Smooth muscle cell (in vitro differentiated cells): ENCODE measurements at regions not wholly inside any gene's neighbourhood (a gene's known extent, or its start where the extent isn't known, plus 50 kb on each side); places are given as distances from the start of the nearest gene placed in this dataset.

Source experiments
- DNase-seq: peaks from one replicate; lab custom pipeline; 2025; ENCODE audit not compliant: unreplicated experiment; lab: John Stamatoyannopoulos, UW
- H2AFZ ChIP-seq: fragments of 200-600 bp; sonication (generic); 2 replicates; pipeline ENCODE4 v1.6.0; 2016; ENCODE audit warnings: antibody characterized with exemption, low read depth, mild to moderate bottlenecking
- H3F3A ChIP-seq: fragments of 200-600 bp; sonication (generic); 2 replicates; pipeline ENCODE4 v1.6.0; 2017; ENCODE audit warnings: antibody characterized with exemption, low read depth
- H3K27ac ChIP-seq: fragments of 200-600 bp; sonication (generic); 2 replicates; pipeline ENCODE4 v1.5.1; 2016; ENCODE audit warnings: low read depth, mild to moderate bottlenecking
- H3K27me3 ChIP-seq: fragments of 200-600 bp; sonication (generic); 2 replicates; pipeline ENCODE4 v1.6.1; 2016; ENCODE audit warnings: low read depth, mild to moderate bottlenecking
- H3K36me3 ChIP-seq: fragments of 200-600 bp; sonication (generic); 2 replicates; pipeline ENCODE4 v1.5.1; 2016; ENCODE audit warnings: low read depth
- H3K4me1 ChIP-seq: fragments of 200-600 bp; sonication (generic); 2 replicates; pipeline ENCODE4 v1.5.1; 2016; ENCODE audit warnings: low read depth
- H3K4me2 ChIP-seq: fragments of 200-600 bp; sonication (generic); 2 replicates; pipeline ENCODE4 v1.6.0; 2016; ENCODE audit warnings: mild to moderate bottlenecking
- H3K4me3 ChIP-seq: fragments of 200-600 bp; sonication (generic); 2 replicates; pipeline ENCODE4 v1.5.1; 2016; ENCODE audit warnings: mild to moderate bottlenecking
- H3K79me2 ChIP-seq: fragments of 200-600 bp; sonication (generic); 2 replicates; pipeline ENCODE4 v1.6.0; 2016; ENCODE audit warnings: low read depth, mild to moderate bottlenecking
- H3K9ac ChIP-seq: fragments of 200-600 bp; sonication (generic); 2 replicates; pipeline ENCODE4 v1.6.0; 2016; ENCODE audit warnings: low read depth
- H3K9me3 ChIP-seq: fragments of 200-600 bp; sonication (generic); replicated peaks from 2 replicates; pipeline ENCODE4 v1.5.1; 2016; ENCODE audit warnings: low read depth
- H4K20me1 ChIP-seq: fragments of 200-600 bp; sonication (generic); 2 replicates; pipeline ENCODE4 v1.6.0; 2016; ENCODE audit warnings: low read depth
- WGBS: methylation state at CpG from one replicate; pipeline ENCODE4 v1.1.7; 2016; ENCODE audit warnings: low lambda C conversion rate; 5-methylcytosine and 5-hydroxymethylcytosine counted together
- TF ChIP-seq, protein P1 (sequence below): fragments of 200-600 bp; sonication (generic); IDR thresholded peaks from 2 replicates; pipeline ENCODE4 v1.5.1; 2017; ENCODE audit warnings: borderline replicate concordance, mild to moderate bottlenecking, antibody characterized with exemption; ENCODE audit not compliant: insufficient read depth, poor library complexity, severe bottlenecking

DNA sequence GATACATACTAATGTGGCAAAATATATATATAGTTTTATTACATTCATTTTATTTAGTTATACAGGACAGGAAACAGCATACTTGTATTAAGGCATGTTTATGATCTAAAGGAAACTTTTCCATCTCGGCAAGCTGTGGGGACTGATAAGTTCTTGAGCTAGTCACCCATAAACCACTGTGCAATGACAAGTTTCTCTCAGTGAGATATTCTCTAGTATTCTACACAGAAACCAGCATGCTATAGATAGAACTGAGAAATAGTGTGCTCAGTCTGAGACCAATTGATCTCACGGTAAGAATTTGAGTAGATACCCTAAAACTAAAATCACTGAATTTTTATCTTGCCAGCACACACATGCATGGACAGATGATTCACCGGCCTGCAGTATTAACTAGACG lies 717.6 kb upstream of the NOVA1 start:
- no peak for DNase-seq
- TF ChIP-seq, protein P1, sequence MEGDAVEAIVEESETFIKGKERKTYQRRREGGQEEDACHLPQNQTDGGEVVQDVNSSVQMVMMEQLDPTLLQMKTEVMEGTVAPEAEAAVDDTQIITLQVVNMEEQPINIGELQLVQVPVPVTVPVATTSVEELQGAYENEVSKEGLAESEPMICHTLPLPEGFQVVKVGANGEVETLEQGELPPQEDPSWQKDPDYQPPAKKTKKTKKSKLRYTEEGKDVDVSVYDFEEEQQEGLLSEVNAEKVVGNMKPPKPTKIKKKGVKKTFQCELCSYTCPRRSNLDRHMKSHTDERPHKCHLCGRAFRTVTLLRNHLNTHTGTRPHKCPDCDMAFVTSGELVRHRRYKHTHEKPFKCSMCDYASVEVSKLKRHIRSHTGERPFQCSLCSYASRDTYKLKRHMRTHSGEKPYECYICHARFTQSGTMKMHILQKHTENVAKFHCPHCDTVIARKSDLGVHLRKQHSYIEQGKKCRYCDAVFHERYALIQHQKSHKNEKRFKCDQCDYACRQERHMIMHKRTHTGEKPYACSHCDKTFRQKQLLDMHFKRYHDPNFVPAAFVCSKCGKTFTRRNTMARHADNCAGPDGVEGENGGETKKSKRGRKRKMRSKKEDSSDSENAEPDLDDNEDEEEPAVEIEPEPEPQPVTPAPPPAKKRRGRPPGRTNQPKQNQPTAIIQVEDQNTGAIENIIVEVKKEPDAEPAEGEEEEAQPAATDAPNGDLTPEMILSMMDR = no peak
- H3K4me1 ChIP-seq = no peaks in the 10 kb centered on the region

DNA sequence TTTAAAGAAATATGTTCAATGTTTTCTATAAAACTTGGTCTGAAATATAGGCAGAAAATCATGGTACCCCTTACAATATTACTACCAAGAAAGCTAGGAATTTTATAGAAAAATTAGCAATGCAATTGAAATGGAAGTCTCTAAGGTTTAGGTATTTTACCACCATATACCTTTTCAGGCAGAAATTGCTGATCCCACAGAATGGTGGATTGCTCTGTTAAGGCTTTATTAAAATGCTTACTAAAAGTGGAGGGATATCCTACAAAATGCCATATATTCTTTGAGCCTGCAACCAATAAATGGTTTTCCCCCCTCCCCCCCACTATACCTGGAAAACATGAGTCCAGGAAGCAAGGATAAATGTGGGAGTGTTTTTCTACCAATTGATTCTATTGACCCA lies 718.1 kb upstream of the NOVA1 start:
- TF ChIP-seq, protein P1 = no peak
- H3K79me2 ChIP-seq = no peaks in the 10 kb centered on the region
- H3K27ac ChIP-seq = no peak overlapping the region
- no peaks in the 10 kb centered on the region for H3K4me1 ChIP-seq
- no peak overlapping the region for H3K9ac ChIP-seq
- no peaks in the 10 kb centered on the region for H3K9me3 ChIP-seq
- no peaks in the 10 kb centered on the region for H3F3A ChIP-seq
- no peaks in the 10 kb centered on the region for H4K20me1 ChIP-seq
- no peak overlapping the region for H3K4me3 ChIP-seq
- H3K27me3 ChIP-seq = no peaks in the 10 kb centered on the region
- DNase-seq = no peak
- no peak overlapping the region for H3K4me2 ChIP-seq
- no peaks in the 10 kb centered on the region for H3K36me3 ChIP-seq
- H2AFZ ChIP-seq = no peak overlapping the region

More for the DNA sequence above, 717.6 kb upstream of the NOVA1 start:
- H4K20me1 ChIP-seq = no peaks in the 10 kb centered on the region
- H3K36me3 ChIP-seq = no peaks in the 10 kb centered on the region
- no peaks in the 10 kb centered on the region for H3K27me3 ChIP-seq
- no peak overlapping the region for H3K9ac ChIP-seq
- no peak overlapping the region for H3K27ac ChIP-seq
- H3K4me3 ChIP-seq = no peak overlapping the region
- H2AFZ ChIP-seq = no peak overlapping the region
- H3K9me3 ChIP-seq = no peaks in the 10 kb centered on the region
- no peaks in the 10 kb centered on the region for H3K79me2 ChIP-seq
- no peaks in the 10 kb centered on the region for H3F3A ChIP-seq
- WGBS = 85% methylated on average over 4 of the region's 4 CpGs
- H3K4me2 ChIP-seq = no peak overlapping the region

DNA sequence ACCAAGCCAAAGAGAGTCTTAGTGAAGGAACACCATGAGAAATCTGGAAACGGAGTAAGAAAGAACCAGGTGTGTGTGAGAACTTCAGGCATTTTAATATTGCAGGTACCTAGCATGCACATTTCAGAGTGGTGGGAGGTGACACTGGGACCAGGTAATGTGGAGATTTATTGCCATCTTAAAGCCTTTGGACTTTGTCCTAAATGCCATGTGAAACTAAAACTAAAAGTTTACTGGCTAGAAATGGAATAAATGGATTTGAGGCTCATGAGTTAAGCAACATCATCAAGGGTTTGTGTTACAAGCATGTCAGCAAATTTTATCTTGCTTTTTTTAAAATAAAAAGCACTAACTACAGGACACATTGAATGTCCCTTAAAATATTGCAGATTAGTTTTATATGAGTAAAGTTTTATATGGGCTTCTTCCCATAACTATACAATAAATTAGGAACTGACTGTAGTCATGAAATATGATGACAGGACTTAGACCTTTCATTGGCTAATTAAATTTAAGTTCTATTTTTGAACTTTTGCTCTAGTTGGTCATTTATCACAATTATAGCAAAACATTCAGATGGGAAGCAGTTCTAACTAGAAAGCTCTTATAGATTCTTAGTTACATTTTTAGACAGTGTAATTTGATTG lies 721.1 kb upstream of the NOVA1 start:
- DNase-seq = no peak
- no peaks in the 10 kb centered on the region for H3K9me3 ChIP-seq

GRCh38 chr14:27320261-27320660 lies 722.4 kb upstream of the NOVA1 start:
- Histone ChIP-seq H4K20me1 (no peaks in the 10 kb centered on the region), H3K27ac (no peak overlapping the region), H3K4me2 (no peak overlapping the region), H3K4me1 (no peaks in the 10 kb centered on the region), H2AFZ (no peak overlapping the region), H3K27me3 (no peaks in the 10 kb centered on the region), H3F3A (no peaks in the 10 kb centered on the region), H3K9me3 (peaks cover 11% of the 10 kb centered on the region), H3K36me3 (peaks cover 4% of the 10 kb centered on the region), H3K79me2 (no peaks in the 10 kb centered on the region), H3K9ac (no peak overlapping the region), H3K4me3 (no peak overlapping the region)
- TF ChIP-seq, protein P1 = no peak
- no peak for DNase-seq

More for the DNA sequence above, 721.1 kb upstream of the NOVA1 start:
- Histone ChIP-seq H4K20me1 (no peaks in the 10 kb centered on the region), H3K4me1 (no peaks in the 10 kb centered on the region), H2AFZ (no peak overlapping the region), H3K27me3 (no peaks in the 10 kb centered on the region), H3F3A (no peaks in the 10 kb centered on the region), H3K27ac (no peak overlapping the region), H3K4me3 (no peak overlapping the region), H3K79me2 (no peaks in the 10 kb centered on the region), H3K4me2 (no peak overlapping the region), H3K36me3 (no peaks in the 10 kb centered on the region), H3K9ac (no peak overlapping the region)
- WGBS = 77% methylated on average over 1 of the region's 1 CpG
- TF ChIP-seq, protein P1 = no peak
